Endothelial cell (in vitro differentiated cells): ENCODE measurements at regions not wholly inside any gene's neighbourhood (a gene's known extent, or its start where the extent isn't known, plus 50 kb on each side); places are given as distances from the start of the nearest gene placed in this dataset.

ENCODE experiments used
- DNase-seq: peaks from one replicate; pipeline ENCODE4 v3.0.0; 2021; ENCODE audit warnings: low spot score
- H3K27ac Mint-ChIP-seq: one replicate; pipeline ENCODE4 v1.8.0; 2021; ENCODE audit warnings: mixed read lengths, inconsistent platforms; ENCODE audit not compliant: unreplicated experiment
- H3K27me3 Mint-ChIP-seq: one replicate; pipeline ENCODE4 v1.8.0; 2021; ENCODE audit warnings: mild to moderate bottlenecking, moderate library complexity, mixed read lengths, inconsistent platforms; ENCODE audit not compliant: unreplicated experiment
- H3K36me3 Mint-ChIP-seq: one replicate; pipeline ENCODE4 v1.8.0; 2021; ENCODE audit warnings: mild to moderate bottlenecking, low read depth, mixed read lengths, inconsistent platforms; ENCODE audit not compliant: unreplicated experiment
- H3K4me1 Mint-ChIP-seq: one replicate; pipeline ENCODE4 v1.8.0; 2021; ENCODE audit warnings: mild to moderate bottlenecking, mixed read lengths, inconsistent platforms; ENCODE audit not compliant: unreplicated experiment
- H3K4me3 Mint-ChIP-seq: one replicate; pipeline ENCODE4 v1.8.0; 2021; ENCODE audit warnings: mild to moderate bottlenecking, mixed read lengths, inconsistent platforms; ENCODE audit not compliant: unreplicated experiment
- H3K9me3 Mint-ChIP-seq: one replicate; pipeline ENCODE4 v1.8.0; 2021; ENCODE audit warnings: mixed read lengths, inconsistent platforms; ENCODE audit not compliant: unreplicated experiment
- CTCF ChIP-seq: fragments of 200-600 bp; sonication (generic); IDR thresholded peaks from one replicate; pipeline ENCODE4 v1.5.0; 2021; ENCODE audit warnings: antibody characterized with exemption; ENCODE audit not compliant: unreplicated experiment

GRCh38 chr18:28855524-28855923, 678.6 kb upstream of the CDH2 start:
- Mint-ChIP-seq H3K27ac (no peak overlapping the region), H3K4me1 (no peaks in the 10 kb centered on the region), H3K4me3 (no peak overlapping the region), H3K27me3 (peaks cover 2% of the 10 kb centered on the region), H3K36me3 (no peaks in the 10 kb centered on the region), H3K9me3 (no peaks in the 10 kb centered on the region)
- no peak for TF ChIP-seq CTCF
- no peak for DNase-seq

- DNase-seq = no peak
- Mint-ChIP-seq H3K4me3 (no peak overlapping the region), H3K4me1 (no peaks in the 10 kb centered on the region), H3K27me3 (peaks cover 1% of the 10 kb centered on the region), H3K9me3 (no peaks in the 10 kb centered on the region), H3K27ac (no peak overlapping the region), H3K36me3 (no peaks in the 10 kb centered on the region)
- no peak for TF ChIP-seq CTCF
These were observed 678.0 kb upstream of the CDH2 start for GRCh38 chr18:28854964-28855363.

- no peaks in the 10 kb centered on the region for H3K9me3 Mint-ChIP-seq
- H3K4me3 Mint-ChIP-seq = no peak overlapping the region
- no peak for TF ChIP-seq CTCF
- H3K27me3 Mint-ChIP-seq = no peaks in the 10 kb centered on the region
- no peaks in the 10 kb centered on the region for H3K36me3 Mint-ChIP-seq
- no peak for DNase-seq
- no peaks in the 10 kb centered on the region for H3K4me1 Mint-ChIP-seq
- no peak overlapping the region for H3K27ac Mint-ChIP-seq
These were observed 670.0 kb upstream of the CDH2 start for GRCh38 chr18:28846958-28847357.

- DNase-seq = no peak
- no peak for TF ChIP-seq CTCF
- Mint-ChIP-seq H3K27ac (no peak overlapping the region), H3K4me3 (no peak overlapping the region), H3K4me1 (peaks cover 3% of the 10 kb centered on the region), H3K27me3 (peaks cover 3% of the 10 kb centered on the region), H3K36me3 (no peaks in the 10 kb centered on the region), H3K9me3 (peaks cover 4% of the 10 kb centered on the region)
These were observed 660.2 kb upstream of the CDH2 start for GRCh38 chr18:28837100-28837499.

GRCh38 chr18:28834889-28835288, 658.0 kb upstream of the CDH2 start:
- peaks cover 4% of the 10 kb centered on the region for H3K4me1 Mint-ChIP-seq
- H3K36me3 Mint-ChIP-seq = no peaks in the 10 kb centered on the region
- TF ChIP-seq CTCF = no peak
- no peak overlapping the region for H3K27ac Mint-ChIP-seq
- peaks cover 3% of the 10 kb centered on the region for H3K27me3 Mint-ChIP-seq
- peaks cover 4% of the 10 kb centered on the region for H3K9me3 Mint-ChIP-seq
- H3K4me3 Mint-ChIP-seq = no peak overlapping the region
- no peak for DNase-seq
